GM23338 (cell line): ENCODE measurements at regions not wholly inside any gene's neighbourhood (a gene's known extent, or its start where the extent isn't known, plus 50 kb on each side); places are given as distances from the start of the nearest gene placed in this dataset.

Experiments used
- ATAC-seq: fragments of 200-7000 bp; cut with Tn5 transposase; 3 replicates; pipeline ENCODE4 v1.9.1; 2020
- DNase-seq: peaks from one replicate; pipeline ENCODE4 v3.0.0-alpha.2; 2015; ENCODE audit warnings: low spot score
- H2AFZ ChIP-seq: fragments of 200-600 bp; sonication (generic); 2 replicates; pipeline ENCODE4 v1.8.0; 2016; ENCODE audit warnings: antibody characterized with exemption, mild to moderate bottlenecking, moderate library complexity
- H3F3A ChIP-seq: fragments of 200-600 bp; sonication (generic); replicated peaks from 2 replicates; pipeline ENCODE4 v1.8.0; 2017; ENCODE audit warnings: antibody characterized with exemption, mixed run types, low read depth
- H3K27ac ChIP-seq: fragments of 200-600 bp; sonication (generic); 2 replicates; pipeline ENCODE4 v1.6.1; 2016; ENCODE audit warnings: low read depth
- H3K27me3 ChIP-seq: fragments of 200-600 bp; sonication (generic); 2 replicates; pipeline ENCODE4 v1.8.0; 2016; ENCODE audit warnings: mild to moderate bottlenecking, mixed run types, moderate library complexity; ENCODE audit not compliant: insufficient read depth
- H3K36me3 ChIP-seq: fragments of 200-600 bp; sonication (generic); 2 replicates; pipeline ENCODE4 v1.8.0; 2016; ENCODE audit warnings: mild to moderate bottlenecking; ENCODE audit not compliant: insufficient read depth
- H3K4me1 ChIP-seq: fragments of 200-600 bp; sonication (generic); 2 replicates; pipeline ENCODE4 v1.8.0; 2016; ENCODE audit warnings: mild to moderate bottlenecking, moderate library complexity; ENCODE audit not compliant: insufficient read depth
- H3K4me2 ChIP-seq: fragments of 200-600 bp; sonication (generic); 2 replicates; pipeline ENCODE4 v1.7.1; 2017; ENCODE audit warnings: mixed run types
- H3K4me3 ChIP-seq: fragments of 200-600 bp; sonication (generic); 2 replicates; pipeline ENCODE4 v1.6.1; 2016; ENCODE audit warnings: mixed run types
- H3K79me2 ChIP-seq: fragments of 200-600 bp; sonication (generic); replicated peaks from 2 replicates; pipeline ENCODE4 v1.8.0; 2017; ENCODE audit warnings: mild to moderate bottlenecking; ENCODE audit not compliant: insufficient read depth
- H3K9me2 ChIP-seq: fragments of 200-600 bp; sonication (generic); 2 replicates; pipeline ENCODE4 v1.8.0; 2017; ENCODE audit not compliant: insufficient read depth
- H4K20me1 ChIP-seq: fragments of 200-600 bp; sonication (generic); replicated peaks from 2 replicates; pipeline ENCODE4 v1.8.0; 2017; ENCODE audit warnings: mild to moderate bottlenecking; ENCODE audit not compliant: insufficient read depth
- H3K27ac Mint-ChIP-seq: 2 replicates; pipeline ENCODE4 v1.8.0; 2020; ENCODE audit warnings: inconsistent platforms, mild to moderate bottlenecking, moderate library complexity, mixed read lengths
- H3K27me3 Mint-ChIP-seq: 3 replicates; pipeline ENCODE4 v1.8.0; 2022; ENCODE audit warnings: low read depth, mild to moderate bottlenecking, moderate library complexity, mixed read lengths, inconsistent platforms; ENCODE audit not compliant: insufficient read depth, poor library complexity
- H3K36me3 Mint-ChIP-seq: 3 replicates; pipeline ENCODE4 v1.8.0; 2021; ENCODE audit warnings: low read depth, mild to moderate bottlenecking, inconsistent platforms, moderate library complexity, mixed read lengths
- H3K4me1 Mint-ChIP-seq: 3 replicates; pipeline ENCODE4 v1.8.0; 2020; ENCODE audit warnings: mild to moderate bottlenecking, inconsistent platforms, mixed read lengths
- H3K4me3 Mint-ChIP-seq: 3 replicates; pipeline ENCODE4 v1.8.0; 2021; ENCODE audit warnings: moderate library complexity, mild to moderate bottlenecking, inconsistent platforms, mixed read lengths
- H3K9me3 Mint-ChIP-seq: 3 replicates; pipeline ENCODE4 v1.8.0; 2020; ENCODE audit warnings: moderate library complexity, mild to moderate bottlenecking, inconsistent platforms, mixed read lengths
- CREB1 ChIP-seq: fragments of 250-450 bp; sonication (Bioruptor Pico); IDR thresholded peaks from 2 replicates; pipeline ENCODE4 v1.5.0; 2020; ENCODE audit warnings: low read depth, mild to moderate bottlenecking, moderate library complexity
- CTCF ChIP-seq, 2 experiments: fragments of 200-600 bp in 1 of 2; sonication (generic) in 1 of 2; conservative IDR thresholded peaks; 2 replicates each; pipeline versions ENCODE4 v1.5.1 to v1.6.1; 2016 to 2017; ENCODE audit warnings: antibody characterized with exemption in 2 of 2, low read depth in 2 of 2, mild to moderate bottlenecking in 2 of 2, moderate library complexity in 1 of 2
- ETS1 ChIP-seq: IDR thresholded peaks from 2 replicates; pipeline ENCODE4 v1.6.1; 2016; ENCODE audit warnings: antibody characterized with exemption
- EZH2 ChIP-seq: fragments of 200-600 bp; sonication (generic); IDR thresholded peaks from one replicate; pipeline ENCODE4 v1.8.0; 2017; ENCODE audit warnings: antibody characterized with exemption, mild to moderate bottlenecking, low read depth; ENCODE audit not compliant: unreplicated experiment
- STAT1 ChIP-seq: IDR thresholded peaks from one replicate; pipeline ENCODE4 v1.6.1; 2016; ENCODE audit warnings: antibody characterized with exemption; ENCODE audit not compliant: unreplicated experiment
- ZNF114 ChIP-seq: fragments of 250-450 bp; sonication (Bioruptor Pico); IDR thresholded peaks from 2 replicates; pipeline ENCODE4 v1.5.0; 2020; ENCODE audit warnings: mild to moderate bottlenecking, moderate library complexity
- TF ChIP-seq, protein P1 (sequence below): IDR thresholded peaks from one replicate; pipeline ENCODE4 v1.6.1; 2018; ENCODE audit warnings: antibody characterized with exemption; ENCODE audit not compliant: unreplicated experiment

DNA sequence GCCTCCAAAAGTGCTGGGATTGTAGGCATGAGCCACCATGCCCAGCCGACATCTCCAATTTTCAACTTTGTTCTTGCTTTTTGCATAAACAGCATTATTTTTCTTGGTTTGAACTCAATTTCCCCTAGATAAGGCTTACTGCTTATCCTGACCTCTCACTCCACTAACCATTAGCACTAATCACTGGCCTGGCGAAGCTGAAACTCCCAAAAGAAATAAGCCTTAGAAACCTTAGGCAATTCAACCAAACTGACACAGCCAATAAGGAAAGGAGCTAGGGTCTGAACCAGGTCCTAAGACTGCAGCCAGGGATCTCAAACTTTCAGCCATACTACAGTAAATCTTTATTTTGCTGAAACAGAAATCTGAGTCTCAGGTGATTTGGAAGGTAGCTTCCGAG, 448.0 kb downstream of the RMST start (continued):
- no peak for TF ChIP-seq CTCF (conservative IDR thresholded peaks at IDR 0.05; ENCODE audit: low read depth in 2 of 2)
- no peak for TF ChIP-seq EZH2

GRCh38 chr12:97912943-97913342, 450.3 kb downstream of the RMST start:
- no peaks in the 10 kb centered on the region for H4K20me1 ChIP-seq
- TF ChIP-seq EZH2 (no peak), CREB1 (CRISPR knock-in tag) (no peak), ETS1 (no peak), STAT1 (no peak), CTCF (conservative IDR thresholded peaks at IDR 0.05; ENCODE audit: low read depth in 2 of 2) (no peak), ZNF114 (no peak)
- TF ChIP-seq, protein P1, sequence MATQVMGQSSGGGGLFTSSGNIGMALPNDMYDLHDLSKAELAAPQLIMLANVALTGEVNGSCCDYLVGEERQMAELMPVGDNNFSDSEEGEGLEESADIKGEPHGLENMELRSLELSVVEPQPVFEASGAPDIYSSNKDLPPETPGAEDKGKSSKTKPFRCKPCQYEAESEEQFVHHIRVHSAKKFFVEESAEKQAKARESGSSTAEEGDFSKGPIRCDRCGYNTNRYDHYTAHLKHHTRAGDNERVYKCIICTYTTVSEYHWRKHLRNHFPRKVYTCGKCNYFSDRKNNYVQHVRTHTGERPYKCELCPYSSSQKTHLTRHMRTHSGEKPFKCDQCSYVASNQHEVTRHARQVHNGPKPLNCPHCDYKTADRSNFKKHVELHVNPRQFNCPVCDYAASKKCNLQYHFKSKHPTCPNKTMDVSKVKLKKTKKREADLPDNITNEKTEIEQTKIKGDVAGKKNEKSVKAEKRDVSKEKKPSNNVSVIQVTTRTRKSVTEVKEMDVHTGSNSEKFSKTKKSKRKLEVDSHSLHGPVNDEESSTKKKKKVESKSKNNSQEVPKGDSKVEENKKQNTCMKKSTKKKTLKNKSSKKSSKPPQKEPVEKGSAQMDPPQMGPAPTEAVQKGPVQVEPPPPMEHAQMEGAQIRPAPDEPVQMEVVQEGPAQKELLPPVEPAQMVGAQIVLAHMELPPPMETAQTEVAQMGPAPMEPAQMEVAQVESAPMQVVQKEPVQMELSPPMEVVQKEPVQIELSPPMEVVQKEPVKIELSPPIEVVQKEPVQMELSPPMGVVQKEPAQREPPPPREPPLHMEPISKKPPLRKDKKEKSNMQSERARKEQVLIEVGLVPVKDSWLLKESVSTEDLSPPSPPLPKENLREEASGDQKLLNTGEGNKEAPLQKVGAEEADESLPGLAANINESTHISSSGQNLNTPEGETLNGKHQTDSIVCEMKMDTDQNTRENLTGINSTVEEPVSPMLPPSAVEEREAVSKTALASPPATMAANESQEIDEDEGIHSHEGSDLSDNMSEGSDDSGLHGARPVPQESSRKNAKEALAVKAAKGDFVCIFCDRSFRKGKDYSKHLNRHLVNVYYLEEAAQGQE = no peak
- H3K27me3 ChIP-seq = no peaks in the 10 kb centered on the region
- no peak overlapping the region for H2AFZ ChIP-seq
- no peaks in the 10 kb centered on the region for H3K9me3 Mint-ChIP-seq
- H3F3A ChIP-seq = no peaks in the 10 kb centered on the region
- no peak overlapping the region for H3K4me3 Mint-ChIP-seq
- H3K4me2 ChIP-seq = no peak overlapping the region
- H3K4me1 ChIP-seq = no peaks in the 10 kb centered on the region
- ATAC-seq (no peak), DNase-seq (no peak)
- no peak overlapping the region for H3K27ac ChIP-seq
- H3K4me1 Mint-ChIP-seq = no peaks in the 10 kb centered on the region
- H3K9me2 ChIP-seq = no peaks in the 10 kb centered on the region
- no peak overlapping the region for H3K4me3 ChIP-seq
- H3K27me3 Mint-ChIP-seq = no peaks in the 10 kb centered on the region
- no peaks in the 10 kb centered on the region for H3K79me2 ChIP-seq
- no peak overlapping the region for H3K27ac Mint-ChIP-seq
- no peaks in the 10 kb centered on the region for H3K36me3 ChIP-seq
- H3K36me3 Mint-ChIP-seq = no peaks in the 10 kb centered on the region
